SHP77 treated with DMSO at 0.1 percent for 48 hours (cell line): ENCODE measurements at regions not wholly inside any gene's neighbourhood (a gene's known extent, or its start where the extent isn't known, plus 50 kb on each side); places are given as distances from the start of the nearest gene placed in this dataset.
"Not testable (repeated sequence)": the region's sequence is repeated elsewhere in the genome, so short reads cannot be mapped to it uniquely, and the experiment has no call there.

Experiments used
- DNase-seq: peaks from one replicate; lab custom pipeline; 2025; lab: John Stamatoyannopoulos, UW

- DNase-seq = no peak
These were observed 500.3 kb upstream of the RORB start for GRCh38 chr9:73996844-73997243.

DNA sequence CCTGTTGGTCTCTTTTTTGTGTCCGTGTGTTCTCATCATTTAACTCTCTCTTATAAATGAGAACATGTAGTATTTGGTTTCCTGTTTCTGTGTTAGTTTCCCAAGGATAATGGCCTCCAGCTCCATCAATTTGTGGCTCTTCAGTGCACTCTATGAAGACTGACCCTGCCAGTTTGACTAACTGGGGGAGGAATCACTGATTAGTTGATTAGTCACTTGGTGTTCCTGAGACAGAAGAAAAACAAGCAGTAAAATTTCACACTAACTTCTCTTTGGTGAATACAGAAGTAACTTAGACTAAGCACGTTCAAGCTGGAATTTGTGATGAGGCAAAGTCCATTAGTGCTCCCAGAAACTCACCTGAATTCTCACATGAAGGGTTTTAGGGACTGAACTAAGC is 495.8 kb upstream of the RORB start:
- no peak for DNase-seq

GRCh38 chr9:74006935-74007334 is 490.2 kb upstream of the RORB start:
- no peak for DNase-seq

- DNase-seq = no peak
These were observed 489.3 kb upstream of the RORB start for GRCh38 chr9:74007833-74008232.

DNA sequence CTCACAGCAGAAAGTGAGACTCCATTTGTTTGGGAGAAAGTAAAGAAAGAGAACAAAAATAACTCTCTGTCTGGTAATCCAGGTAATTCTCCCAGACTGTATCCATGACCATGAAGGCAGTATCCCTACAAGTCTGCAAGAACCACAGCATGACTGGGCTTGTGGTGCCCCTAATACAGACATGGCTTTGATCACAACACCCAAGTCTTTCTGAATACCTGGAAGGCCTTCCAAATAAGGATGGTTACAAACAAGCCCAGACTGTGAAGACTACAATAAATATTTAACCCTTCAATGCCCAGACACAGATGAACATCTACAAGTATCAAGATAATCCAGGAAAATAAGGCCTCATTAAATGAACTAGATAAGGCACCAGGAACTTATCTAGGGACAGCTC is 481.1 kb upstream of the RORB start:
- no peak for DNase-seq

DNA sequence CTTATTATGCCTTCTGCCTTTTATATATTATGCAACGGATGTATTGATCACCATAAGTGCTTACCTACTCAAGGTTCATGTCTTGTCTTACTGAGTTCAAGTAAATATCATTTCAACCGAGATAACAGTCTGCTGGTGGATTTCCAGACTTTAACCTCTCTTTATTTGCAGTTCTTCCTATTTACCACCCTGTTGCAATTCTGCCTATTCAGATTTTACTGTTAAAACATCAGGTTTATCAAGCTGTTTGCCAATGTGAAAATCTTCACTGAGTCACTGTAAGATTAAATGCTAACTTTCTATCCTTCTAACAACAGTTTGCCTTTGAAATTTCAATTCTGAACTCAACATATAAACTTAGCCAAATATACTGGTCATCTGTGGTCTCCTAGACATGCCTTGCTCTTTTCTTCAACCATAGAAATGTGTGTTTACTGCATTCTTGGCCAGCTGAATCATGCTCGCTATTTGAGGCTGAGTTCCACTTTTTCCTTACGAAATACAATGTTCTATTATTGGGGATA is 471.7 kb upstream of the RORB start:
- no peak for DNase-seq

DNA sequence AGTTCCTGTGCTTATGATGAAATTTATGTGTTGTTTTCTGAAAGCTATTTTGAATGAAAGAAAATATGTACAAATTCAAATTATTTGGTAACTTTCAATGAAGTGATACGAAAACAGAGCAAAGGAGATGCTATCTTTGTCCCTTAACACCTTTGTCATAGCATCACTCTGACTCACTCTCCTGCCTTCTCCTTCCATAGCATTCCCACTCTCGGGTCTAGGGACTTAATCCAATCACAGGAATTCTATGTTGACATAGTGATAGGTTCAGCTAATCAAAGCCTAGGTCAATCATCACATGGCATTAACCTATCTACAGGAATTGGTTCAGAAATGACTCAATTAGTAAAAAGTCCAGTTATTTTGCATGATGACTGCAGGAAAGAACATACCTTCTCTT is 464.7 kb upstream of the RORB start:
- DNase-seq = no peak

DNA sequence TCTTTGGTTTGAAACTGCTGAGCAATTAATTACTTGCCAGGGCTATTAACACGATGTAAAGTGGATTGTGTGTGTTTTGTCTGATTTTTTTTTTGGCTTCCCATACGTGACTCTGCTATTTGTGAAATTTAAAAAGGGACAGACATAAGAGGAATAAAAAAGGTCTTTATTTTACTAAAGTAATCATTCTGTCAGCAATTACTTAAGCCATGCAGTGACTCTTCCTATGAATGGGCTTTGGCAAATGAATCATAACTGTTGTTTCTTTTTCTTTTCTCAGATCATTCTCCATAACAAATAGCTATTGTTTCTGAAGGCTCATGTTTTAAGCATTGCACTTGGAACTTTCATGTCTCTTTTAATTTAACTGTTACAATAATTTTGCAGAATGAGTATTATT is 461.3 kb upstream of the RORB start:
- DNase-seq = no peak

- DNase-seq = no peak
These were observed 460.4 kb upstream of the RORB start for GRCh38 chr9:74036549-74037231.

DNA sequence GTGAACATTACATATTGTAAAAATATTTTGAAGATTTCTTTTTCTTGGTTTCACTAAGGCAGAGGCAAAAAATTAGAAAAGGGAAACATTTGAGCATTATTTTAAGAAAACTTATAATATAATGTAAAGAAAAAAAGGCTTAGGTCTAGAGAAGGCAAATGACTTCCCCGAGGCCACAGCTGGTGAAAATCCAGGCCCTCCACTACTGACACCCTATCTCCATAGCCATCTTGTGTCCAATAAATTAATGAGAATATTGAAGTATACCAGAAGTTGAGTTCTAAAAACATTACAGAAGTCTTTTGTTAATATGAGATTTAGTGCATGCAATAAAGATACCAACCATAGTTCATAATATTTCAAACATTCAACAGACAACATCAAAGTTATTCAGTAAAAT is 459.9 kb upstream of the RORB start:
- no peak for DNase-seq

- no peak for DNase-seq
These were observed 455.5 kb upstream of the RORB start for GRCh38 chr9:74041588-74041987.

DNA sequence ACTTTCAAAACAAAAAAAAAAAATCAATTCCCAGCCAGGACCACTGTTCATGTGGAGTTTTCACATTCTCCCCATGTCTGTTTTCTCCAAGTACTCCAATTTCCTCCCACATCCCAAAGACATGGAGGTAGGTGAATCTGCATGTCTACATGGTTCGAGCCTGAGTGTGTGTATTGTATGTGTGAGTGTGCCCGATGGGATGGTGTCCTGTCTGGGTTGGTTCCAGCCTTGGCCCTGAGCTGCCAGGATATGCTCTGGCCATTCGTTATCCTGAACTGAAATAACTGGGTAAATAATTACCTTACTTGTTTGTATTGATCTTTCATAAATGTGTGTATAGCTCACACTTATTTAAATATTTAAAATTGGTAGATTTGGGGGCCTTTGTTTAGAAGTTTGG is 452.3 kb upstream of the RORB start:
- DNase-seq = no peak

- DNase-seq = no peak
These were observed 441.1 kb upstream of the RORB start for GRCh38 chr9:74056023-74056422.

- not testable (repeated sequence) for DNase-seq
These were observed 440.1 kb upstream of the RORB start for GRCh38 chr9:74057051-74057450.

- DNase-seq = no peak
These were observed 432.4 kb upstream of the RORB start for GRCh38 chr9:74064702-74065101.

DNA sequence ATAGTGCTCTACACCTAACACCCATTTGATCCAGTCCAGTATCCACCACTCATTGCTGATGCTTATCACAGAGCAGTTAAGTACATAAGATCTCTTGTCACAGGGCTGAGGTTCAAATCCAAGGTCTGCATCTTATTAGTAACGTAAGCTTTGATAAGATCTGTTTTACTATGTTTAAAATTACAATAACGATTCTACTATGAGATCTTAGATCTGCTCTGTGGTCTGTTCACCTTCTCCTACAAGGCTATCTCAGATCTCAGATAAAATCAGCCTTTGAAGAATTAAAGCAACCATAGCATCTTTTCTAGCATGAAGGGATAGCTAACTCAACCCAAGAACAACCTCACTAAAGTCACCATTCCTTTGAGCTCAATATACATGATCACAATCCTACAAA is 431.0 kb upstream of the RORB start:
- DNase-seq = no peak

- DNase-seq = no peak
These were observed 430.5 kb upstream of the RORB start for GRCh38 chr9:74066605-74067004.

DNA sequence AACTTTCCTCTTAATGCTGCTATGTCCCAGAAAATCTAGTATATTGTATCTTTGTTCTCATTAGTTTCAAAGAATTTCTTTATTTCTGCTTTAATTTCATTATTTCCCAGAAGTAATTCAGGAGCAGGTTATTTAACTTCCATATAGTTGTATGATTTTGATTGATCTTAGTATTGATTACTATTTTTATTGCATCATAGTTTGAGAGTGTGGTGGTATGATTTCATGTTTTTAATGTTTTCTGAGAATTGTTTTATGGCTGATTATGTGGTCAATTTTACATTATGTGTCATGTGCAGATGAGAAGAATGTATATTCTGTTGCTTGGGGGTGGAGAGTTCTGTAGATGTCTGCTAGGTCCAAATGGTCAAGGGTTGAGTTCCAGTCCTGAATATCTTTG is 425.6 kb upstream of the RORB start:
- no peak for DNase-seq

DNA sequence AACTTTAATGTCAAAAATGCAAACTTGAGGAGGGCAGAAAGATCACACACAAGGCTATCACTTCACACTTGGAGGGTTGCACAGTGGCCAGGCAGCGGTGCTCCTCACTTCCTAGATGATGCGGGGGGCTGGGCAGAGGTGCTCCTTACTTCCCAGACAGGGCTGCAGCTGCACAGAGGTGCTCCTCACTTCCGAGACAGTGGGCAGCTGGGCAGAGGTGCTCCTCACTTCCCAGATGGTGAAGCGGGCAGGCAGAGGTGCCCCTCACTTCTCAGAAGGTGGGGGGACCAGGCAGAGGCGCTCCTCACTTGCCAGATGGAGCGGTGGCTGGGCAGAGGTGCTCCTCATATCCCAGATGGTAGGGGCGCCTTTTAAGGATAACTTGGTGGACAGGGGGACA is 423.2 kb upstream of the RORB start:
- no peak for DNase-seq

GRCh38 chr9:74078647-74079046 is 418.5 kb upstream of the RORB start:
- no peak for DNase-seq

GRCh38 chr9:74080652-74081051 is 416.5 kb upstream of the RORB start:
- not testable (repeated sequence) for DNase-seq

- no peak for DNase-seq
These were observed 413.3 kb upstream of the RORB start for GRCh38 chr9:74083681-74084433.

DNA sequence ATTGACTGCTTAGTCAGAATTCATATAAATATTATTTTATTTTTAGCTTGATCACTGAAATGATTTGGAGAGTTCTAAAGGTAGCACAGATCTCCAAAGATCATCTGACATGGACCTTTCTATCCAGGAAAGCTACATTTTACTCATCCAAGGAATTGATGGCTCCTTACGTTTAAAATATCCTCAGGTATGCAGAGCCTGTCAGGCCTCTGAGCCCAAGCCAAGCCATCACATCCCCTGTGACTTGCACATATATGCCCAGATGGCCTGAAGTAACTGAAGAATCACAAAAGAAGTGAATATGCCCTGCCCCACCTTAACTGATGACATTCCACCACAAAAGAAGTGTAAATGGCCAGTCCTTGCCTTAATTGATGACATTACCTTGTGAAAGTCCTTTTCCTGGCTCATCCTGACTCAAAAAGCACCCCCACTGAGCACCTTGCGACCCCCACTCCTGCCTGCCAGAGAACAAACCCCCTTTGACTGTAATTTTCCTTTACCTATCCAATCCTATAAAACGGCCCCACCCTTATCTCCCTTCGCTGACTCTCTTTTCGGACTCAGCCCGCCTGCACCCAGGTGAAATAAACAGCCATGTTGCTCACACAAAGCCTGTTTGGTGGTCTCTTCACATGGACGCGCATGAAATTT is 411.6 kb upstream of the RORB start:
- DNase-seq = not testable (repeated sequence)
